DMS153 treated with DMSO at 0.1 percent for 48 hours (cell line): ENCODE measurements at regions not wholly inside any gene's neighbourhood (a gene's known extent, or its start where the extent isn't known, plus 50 kb on each side); places are given as distances from the start of the nearest gene placed in this dataset.

Source experiments
- DNase-seq: peaks from one replicate; lab custom pipeline; 2025; ENCODE audit not compliant: unreplicated experiment; lab: John Stamatoyannopoulos, UW

DNA sequence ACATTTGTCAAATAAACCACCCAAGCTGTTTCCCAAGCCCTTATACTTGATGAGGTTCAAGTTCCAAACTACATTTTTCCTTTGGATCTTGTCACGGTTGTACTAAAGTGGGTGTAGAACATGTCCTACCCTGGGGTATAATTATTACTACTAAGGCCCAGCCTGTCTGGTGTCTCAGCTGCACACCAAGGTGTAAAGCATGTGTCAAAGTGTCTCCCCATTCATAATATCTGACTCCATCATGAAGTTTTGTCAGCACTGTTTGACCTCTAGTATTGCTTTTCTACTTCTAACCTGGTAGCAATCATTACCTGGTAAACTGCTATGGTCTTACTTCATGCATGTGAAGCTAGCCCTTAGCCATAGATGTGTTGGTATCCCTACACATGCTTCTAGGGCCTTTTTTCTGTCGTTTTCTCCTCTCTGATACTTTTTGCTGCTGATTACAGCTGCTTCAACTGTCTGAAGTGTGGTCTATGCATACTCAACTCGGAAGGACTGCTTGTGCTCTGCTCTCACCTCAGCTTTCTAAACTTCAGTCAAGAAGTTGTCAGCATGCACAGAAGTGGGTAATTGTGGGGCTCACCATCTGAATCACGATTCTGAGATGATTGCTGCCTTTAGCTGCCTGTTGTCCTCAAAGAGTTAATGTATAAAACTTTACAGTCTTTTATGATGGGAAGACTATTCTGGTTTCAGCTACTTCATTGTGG, 445.7 kb upstream of the TRIB2 start:
- no peak for DNase-seq

GRCh38 chr2:12271589-12271984, 445.1 kb upstream of the TRIB2 start:
- no peak for DNase-seq

DNA sequence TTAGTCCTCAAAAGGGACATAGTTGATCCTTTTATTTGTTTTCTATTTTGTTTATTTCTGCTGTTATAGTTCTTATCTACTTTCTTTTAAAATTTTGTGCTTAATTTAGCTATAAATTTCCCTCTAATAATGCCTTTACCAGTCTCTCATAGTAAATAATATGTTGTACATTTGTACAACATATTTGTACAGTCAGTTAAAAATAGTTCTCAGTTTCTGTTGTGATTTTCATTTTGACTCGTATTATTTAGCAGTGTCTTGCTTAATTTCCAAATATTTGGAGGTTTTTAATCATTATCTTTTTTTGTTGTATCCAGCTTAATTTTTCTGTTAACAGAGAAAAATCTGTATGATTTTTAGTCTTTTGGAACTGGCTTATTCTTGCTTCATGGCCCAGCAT, 443.6 kb upstream of the TRIB2 start:
- no peak for DNase-seq

- DNase-seq = no peak
Measured at GRCh38 chr2:12274591-12274990, 442.1 kb upstream of the TRIB2 start.

GRCh38 chr2:12277241-12278034, 439.3 kb upstream of the TRIB2 start:
- no peak for DNase-seq

- DNase-seq = no peak
Measured at GRCh38 chr2:12278217-12278750, 438.5 kb upstream of the TRIB2 start.

DNA sequence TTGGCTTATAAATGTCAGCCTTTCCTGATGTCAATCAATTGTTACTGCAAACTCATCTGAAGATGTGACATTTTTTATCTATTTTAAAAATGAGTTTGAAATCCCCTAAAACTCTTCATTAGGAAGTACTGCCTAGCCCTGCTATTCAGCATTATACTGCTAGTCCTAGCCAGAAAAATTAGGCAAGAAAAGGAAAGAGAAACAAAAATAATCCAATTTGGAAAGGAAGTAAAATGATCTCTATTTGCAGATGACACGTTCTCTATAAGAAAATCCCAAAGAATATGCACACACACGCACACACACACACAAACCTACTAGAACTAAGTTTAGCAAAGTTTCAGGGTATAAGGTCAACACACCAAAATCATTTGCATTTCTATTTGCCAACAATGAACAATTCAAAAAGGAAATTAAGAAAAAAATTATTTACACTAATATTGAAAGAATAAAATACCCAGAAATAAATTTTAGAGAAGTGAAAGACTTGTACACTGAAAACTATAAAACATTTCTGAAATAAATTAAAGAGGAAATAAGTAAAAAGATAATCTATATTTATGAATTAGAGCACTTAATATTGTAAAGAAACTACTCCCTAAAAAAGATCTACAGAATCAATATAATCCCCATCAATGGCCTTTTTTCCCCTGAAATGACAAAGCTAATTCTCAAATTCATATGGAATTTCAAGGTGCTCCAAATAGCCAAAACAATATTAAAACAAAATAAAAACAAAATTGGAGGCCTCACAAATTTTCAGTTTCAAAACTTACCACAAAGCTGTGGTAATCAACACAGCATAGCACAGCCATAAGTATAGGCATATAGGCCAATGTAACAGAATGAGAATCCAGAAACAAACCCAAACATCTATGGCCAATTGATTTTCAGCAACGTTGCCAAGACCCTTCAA, 433.7 kb upstream of the TRIB2 start:
- no peak for DNase-seq

DNA sequence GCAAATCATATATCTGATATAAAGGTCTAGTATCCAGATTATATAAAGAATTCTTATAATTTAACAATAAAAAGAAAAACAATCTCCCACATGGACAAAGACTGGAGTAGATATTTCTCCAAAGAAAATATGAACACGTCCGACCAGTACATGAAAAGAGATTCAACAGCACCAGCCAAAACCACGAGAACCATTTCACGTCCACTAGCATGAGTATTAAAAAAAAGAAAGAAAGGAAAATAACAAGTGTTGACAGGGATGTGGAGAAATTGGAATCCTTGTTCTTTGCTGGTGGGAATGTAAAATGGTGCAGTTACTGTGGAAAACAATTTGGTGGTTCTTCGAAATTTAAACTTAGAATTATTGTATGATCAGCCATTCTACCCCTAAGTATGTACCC, 432.7 kb upstream of the TRIB2 start:
- no peak for DNase-seq

DNA sequence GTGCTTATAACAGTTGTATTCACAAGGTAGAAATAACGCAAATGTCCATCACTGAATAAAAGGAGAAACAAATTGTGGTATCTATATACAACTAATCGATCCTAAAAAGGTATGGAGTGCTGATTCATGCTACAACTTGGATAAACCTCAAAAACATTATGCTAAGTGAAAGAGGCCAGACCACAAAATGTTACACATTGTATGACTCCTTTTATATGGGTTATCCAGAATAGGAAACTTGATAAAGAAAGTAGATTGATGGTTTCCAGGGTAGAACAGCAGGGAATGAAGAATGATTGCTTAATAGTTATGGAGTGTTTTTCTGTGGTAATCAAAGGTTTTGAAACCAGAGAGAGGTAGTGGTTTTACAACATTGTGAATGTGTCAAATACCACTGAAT, 432.2 kb upstream of the TRIB2 start:
- DNase-seq = no peak

- DNase-seq = no peak
Measured at GRCh38 chr2:12286347-12286746, 430.4 kb upstream of the TRIB2 start.

DNA sequence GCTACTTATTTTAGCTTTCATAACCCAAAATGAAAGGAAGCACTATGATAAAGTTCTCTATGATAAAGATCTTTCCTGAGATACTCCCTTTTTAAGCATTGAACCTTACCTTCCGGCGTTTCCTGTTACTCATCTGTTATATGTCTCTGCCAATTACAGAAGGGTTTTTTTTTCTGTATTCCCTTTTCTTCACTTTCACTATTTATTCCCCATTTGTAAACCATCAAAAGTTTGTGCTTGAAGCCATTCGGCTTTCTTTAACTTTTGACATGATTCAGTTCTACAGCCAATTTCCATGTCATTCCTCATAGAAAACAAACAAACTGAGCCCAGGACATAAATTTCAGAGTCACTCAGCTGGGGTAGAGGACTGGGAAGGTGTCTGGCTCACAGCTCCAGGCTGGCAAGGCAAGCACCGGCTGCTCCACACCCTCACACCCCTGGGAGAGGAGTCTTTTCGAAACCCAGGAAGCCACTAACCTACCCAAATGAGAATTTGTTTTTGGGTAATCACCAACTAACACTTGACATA, 429.4 kb upstream of the TRIB2 start:
- DNase-seq = no peak

GRCh38 chr2:12288048-12288447, 428.7 kb upstream of the TRIB2 start:
- DNase-seq = no peak

- no peak for DNase-seq
Measured at GRCh38 chr2:12289120-12289802, 427.5 kb upstream of the TRIB2 start.

GRCh38 chr2:12291303-12291702, 425.4 kb upstream of the TRIB2 start:
- DNase-seq = no peak

GRCh38 chr2:12293874-12294273, 422.9 kb upstream of the TRIB2 start:
- no peak for DNase-seq

DNA sequence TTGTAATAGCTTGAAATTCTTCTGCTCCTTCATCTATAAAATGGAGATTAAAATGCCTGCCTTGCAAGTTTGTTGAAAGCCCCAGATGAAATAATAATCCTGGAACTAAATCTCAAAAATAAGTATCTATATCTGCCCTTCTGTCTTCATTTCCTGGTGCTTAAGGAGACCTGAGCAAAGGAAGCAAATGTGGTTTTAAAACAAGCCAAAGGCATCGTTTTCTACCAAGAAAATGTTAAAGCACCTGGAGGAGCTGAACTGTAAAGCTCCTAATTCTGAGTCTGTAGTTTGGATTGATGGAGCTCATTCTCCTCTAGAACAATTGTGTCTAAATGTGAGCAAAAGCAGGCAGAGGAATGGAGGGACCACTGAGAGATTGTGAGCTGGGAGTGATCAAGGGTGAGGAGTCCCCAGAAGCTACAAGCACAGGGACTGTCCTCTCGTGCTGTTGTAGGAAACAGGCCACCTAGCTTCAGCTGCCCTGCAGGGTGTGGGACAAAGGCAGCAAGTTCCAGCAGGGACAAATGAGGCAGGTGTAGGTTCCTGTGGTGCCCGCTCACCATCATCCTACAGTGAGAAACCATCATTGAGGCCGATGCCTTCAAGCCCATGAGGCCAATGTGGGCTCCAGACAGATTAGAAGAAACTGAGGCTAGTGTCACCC, 420.7 kb upstream of the TRIB2 start:
- DNase-seq = no peak

- no peak for DNase-seq
Measured at GRCh38 chr2:12296915-12297314, 419.8 kb upstream of the TRIB2 start.

DNA sequence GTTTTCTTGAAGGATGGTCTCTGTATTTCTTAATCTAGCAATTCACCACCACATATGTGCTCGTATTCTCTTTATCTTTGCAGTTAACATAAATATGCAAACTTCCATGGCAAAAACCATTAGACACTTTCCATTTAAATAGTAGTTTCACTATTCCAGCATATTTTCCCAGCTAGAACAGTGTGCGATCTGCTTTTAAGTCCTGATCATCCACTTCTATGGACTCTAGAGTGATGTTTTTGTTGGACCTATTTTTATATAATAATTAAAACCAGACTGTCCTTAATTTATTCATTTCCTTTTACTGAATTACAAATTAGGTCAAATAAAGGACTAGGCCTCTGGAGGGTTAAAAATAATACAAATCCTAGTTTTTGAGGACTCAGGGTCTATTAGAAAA, 418.4 kb upstream of the TRIB2 start:
- DNase-seq = no peak

DNA sequence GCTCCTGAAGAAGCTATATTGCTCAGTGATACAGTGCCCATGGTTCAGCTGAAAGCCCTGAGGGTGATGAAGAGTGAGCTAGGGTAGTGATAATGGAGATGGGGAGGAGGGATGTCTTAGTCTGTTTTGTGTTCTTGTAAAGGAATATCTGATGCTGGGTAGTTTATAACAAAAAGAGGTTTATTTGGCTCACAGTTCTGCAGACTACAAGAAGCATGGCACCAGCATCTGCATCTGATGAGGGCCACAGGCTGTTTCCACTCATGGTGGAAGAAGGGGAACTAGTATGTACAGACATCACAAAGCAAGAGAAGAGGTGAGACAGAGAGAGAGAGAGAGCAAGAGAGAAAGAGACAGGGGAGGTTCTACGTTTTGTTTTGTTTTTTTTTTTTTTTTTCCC, 417.3 kb upstream of the TRIB2 start:
- DNase-seq = no peak

GRCh38 chr2:12300019-12300602, 416.6 kb upstream of the TRIB2 start:
- DNase-seq = no peak
